ENCODE measurements at regions not wholly inside any gene's neighbourhood (a gene's known extent, or its start where the extent isn't known, plus 50 kb on each side); places are given as distances from the start of the nearest gene placed in this dataset.

DNA sequence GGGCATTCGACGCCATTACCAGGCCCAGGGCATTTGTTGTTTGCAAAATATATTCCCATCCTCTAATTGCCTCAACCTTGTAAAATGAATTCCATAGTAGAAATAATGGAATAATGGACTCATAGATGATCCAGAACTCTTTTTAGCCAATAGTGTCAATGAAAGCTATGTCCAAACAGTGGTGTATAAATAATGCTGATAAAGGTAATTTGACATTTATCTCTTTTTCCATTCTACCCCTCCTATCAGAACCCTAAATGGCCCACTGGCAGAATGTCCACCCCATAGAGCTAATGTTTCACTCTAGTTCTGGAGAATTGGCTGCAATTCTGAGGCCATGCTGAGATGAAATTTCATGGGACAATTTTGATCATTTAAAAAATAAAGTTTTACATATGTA, 76.4 kb upstream of the DLX6 start:
- no peak for DNase-seq

DNA sequence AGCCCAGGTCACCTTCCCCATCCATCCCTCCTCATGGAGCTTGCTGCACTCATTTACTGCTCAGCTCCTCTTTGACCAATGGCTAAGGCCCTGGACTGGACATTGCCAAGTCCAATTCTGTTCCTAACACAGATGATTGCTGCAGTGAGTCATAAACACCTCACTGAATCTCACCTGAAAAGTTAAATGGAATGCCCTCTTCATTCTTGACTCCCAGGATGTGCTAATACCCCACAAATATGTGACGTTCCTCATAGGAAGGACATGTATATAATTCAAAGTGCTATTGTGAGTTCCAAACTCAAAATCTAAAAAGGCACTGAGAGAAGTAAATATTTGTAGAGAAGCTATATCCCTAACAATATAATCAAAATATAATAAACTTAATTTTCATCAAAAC, 73.5 kb upstream of the DLX6 start:
- no peak for DNase-seq

DNA sequence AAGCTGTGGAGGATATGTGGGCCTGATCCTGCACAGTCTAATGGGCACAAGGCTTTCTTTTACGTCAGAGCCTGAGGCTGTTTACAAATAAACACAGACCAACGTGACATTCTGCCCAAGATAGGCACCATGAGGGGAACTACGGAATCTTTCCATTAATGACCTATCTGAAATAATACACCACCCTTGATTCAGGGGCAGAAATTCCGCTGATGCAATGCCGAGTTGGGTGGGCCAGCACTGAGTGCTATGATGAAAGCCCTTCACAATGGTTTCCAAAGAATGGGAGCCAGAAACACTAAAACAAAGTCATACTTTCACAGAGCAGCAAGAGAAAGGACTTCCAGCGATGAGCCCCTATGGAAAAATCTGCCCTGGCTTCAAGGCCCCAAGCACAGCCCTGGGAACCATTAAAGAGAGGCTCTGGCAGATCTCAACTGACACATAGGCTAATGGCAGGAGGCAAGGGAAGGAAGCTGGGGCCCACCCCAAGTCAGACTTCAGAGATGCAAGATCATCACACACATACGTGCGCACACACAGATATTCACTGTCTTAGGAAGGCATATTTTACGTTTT, 72.2 kb upstream of the DLX6 start:
- no peak for DNase-seq

DNA sequence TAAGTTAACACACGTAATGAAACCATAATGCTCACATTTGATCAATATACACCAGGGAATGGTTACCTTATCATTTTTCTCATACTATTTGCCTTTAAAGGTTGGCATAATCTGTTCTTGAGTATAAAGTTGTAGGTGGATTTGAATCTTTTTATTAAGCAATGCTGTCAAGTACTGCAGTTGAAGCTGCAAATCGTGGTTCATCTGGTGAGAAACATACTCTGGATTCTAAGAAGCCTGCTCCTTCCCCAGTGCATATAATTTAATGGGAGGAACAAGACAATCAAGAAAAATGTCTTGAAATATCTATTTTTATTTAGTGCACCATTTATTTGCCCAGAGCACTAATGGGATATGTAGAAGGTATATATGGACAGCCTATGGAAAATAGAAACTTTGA, 68.7 kb upstream of the DLX6 start:
- DNase-seq: no peak

DNA sequence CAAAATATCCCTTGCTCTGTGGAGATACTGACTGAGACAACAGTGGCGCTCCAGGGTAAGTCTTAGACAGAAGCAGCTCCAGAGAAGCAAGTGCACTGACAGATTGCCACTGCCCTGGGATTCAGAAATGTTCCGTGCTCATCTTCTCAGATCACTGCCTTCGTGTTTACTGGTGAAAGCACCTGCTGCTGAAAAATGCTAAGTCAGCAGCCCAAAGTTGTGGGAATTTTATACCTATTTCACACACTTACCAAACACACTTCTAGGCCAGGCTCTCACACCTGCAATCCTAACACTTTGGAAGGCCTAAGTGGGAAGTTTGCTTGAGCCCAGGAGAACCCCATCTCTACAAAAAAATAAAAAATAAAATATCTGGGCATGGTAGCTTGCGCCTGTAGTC, 63.2 kb upstream of the DLX6 start:
- DNase-seq: no peak

DNA sequence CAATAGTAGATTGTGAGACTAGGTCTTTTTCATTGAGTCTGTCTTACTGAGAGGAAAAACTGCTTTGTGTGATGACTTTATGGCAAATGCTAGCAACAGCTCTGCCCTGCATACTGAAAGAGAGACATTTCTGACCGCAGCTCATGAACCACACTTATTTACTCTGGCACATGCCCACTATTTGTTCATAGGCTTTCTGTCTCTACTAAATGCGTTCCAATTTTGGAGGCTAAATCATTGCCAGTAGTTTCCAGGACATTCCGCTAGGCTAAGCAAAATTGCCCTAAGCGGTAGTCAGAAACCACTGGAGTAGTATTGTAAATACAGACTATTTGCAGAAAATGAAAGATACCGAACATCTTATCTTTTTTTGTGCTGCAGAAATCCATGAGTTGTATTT, 55.6 kb upstream of the DLX6 start:
- peak; percentile 63 for DNase-seq

DNA sequence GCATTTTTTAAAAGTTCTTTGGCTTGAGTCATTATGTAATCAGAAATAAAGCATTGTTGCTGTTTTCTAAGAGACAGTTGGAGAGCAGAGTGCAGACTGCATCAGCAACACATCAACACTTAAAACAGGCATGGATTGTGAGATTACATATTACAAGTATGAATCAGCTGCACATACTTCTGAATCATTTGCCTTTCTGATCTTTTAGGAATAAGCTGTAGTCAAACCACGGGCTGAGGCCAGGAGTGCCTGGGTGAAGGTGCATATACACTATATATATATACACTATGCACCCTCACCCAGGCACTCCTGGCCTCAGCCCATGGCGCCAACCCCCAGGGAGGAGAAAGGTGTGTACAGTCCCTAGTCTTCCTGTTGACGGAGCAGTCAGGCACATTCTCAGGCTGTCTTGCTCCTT, 52.4 kb upstream of the DLX6 start:
- DNase-seq: no peak

DNA sequence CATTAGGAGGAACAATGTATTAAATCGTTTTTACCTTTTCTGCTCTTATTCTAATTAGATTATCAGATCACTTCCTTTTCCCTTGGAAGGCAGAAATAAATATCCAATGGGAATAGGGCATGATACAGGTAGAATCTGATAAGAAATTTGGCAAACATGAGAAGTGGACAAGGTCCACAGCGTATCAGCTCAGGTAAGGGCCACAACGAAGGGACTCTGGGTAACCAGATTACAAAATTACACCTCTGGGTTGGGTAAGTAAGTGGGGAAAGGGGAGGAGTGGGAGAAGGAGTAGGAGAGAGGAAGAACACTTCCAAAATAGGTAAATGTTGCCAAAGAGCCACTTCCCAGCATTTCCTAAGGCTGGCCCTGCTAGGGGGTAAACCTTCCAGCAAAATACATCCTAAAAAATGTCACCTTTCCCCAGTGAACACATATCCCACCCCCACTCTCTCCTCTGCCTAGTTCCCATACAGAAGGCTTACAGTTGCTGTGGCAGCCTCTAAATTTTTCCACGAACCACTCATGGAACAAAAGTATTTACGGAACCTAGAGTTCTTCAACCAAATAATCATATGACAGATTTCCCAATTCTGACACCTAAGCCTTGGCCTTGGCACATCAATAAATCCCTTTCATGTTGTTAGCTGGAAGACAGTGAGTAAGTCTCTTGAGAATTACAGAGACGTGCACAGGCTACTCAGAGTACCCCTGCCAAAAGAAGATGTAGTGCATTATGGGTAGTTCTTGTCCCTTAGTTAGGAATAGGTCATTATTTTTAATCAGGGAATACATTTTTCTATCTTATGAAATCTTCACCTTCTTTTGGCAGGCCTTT, 51.5 kb upstream of the DLX6 start:
- DNase-seq: no peak

All from right hindlimb (tissue), 1 donor.